ENCODE measurements at regions not wholly inside any gene's neighbourhood (a gene's known extent, or its start where the extent isn't known, plus 50 kb on each side); places are given as distances from the start of the nearest gene placed in this dataset.

DNA sequence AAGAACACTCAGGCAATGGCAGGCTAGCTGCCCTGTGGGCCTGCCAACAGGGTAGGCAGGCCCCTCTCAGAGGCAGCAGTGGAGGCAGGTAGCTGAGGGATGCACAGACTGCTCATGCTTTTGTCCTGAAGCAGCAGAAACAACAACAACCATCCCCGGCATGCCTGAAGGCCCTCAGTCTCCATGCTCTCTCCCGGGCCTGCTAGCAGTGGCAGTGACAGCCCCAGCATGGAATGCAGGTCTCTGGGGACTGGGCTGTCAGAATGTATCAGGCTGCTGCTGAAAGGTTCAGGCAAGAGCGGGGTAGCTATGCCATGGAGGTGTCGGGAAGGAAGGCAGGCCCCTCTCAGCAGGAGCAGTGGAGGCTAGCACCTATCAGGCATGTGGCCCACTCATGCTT is 209.8 kb downstream of the KCNJ3 start:
- no peaks in the 10 kb centered on the region for H3K4me1 ChIP-seq (ENCODE audit: low read length)
- no peaks in the 10 kb centered on the region for H3K36me3 ChIP-seq (replicated peaks; ENCODE audit: low read depth, low read length)
- no peak overlapping the region for H3K9ac ChIP-seq (ENCODE audit: low read length)
- H3K4me3 ChIP-seq (ENCODE audit: low read length) = no peak overlapping the region
- H3K27me3 ChIP-seq (ENCODE audit: low read depth, low read length) = no peaks in the 10 kb centered on the region
- H3K27ac ChIP-seq (ENCODE audit: low read length) = no peak overlapping the region
- TF ChIP-seq EZH2phosphoT487 (IDR thresholded peaks at IDR 0.05; ENCODE audit: low read depth) = no peak
- TF ChIP-seq, protein P1, sequence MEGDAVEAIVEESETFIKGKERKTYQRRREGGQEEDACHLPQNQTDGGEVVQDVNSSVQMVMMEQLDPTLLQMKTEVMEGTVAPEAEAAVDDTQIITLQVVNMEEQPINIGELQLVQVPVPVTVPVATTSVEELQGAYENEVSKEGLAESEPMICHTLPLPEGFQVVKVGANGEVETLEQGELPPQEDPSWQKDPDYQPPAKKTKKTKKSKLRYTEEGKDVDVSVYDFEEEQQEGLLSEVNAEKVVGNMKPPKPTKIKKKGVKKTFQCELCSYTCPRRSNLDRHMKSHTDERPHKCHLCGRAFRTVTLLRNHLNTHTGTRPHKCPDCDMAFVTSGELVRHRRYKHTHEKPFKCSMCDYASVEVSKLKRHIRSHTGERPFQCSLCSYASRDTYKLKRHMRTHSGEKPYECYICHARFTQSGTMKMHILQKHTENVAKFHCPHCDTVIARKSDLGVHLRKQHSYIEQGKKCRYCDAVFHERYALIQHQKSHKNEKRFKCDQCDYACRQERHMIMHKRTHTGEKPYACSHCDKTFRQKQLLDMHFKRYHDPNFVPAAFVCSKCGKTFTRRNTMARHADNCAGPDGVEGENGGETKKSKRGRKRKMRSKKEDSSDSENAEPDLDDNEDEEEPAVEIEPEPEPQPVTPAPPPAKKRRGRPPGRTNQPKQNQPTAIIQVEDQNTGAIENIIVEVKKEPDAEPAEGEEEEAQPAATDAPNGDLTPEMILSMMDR (IDR thresholded peaks at IDR 0.05; ENCODE audit: low read depth, low read length) = no peak
- H2AFZ ChIP-seq (ENCODE audit: low read depth, low read length) = no peak overlapping the region
- H4K20me1 ChIP-seq (ENCODE audit: insufficient read depth, low read length) = no peaks in the 10 kb centered on the region
- no peaks in the 10 kb centered on the region for H3K79me2 ChIP-seq (ENCODE audit: low read length)
- no peak overlapping the region for H3K4me2 ChIP-seq (ENCODE audit: low read length)
- H3K9me3 ChIP-seq (ENCODE audit: insufficient read depth, low read length) = no peaks in the 10 kb centered on the region
